PC-3 (cell line): ENCODE measurements at regions not wholly inside any gene's neighbourhood (a gene's known extent, or its start where the extent isn't known, plus 50 kb on each side); places are given as distances from the start of the nearest gene placed in this dataset.

ENCODE experiments used
- ATAC-seq: fragments of 200-7000 bp; cut with Tn5 transposase; 2 replicates; pipeline ENCODE4 v1.9.1; 2020; ENCODE audit warnings: mild to moderate bottlenecking, moderate library complexity
- BruUV-seq: library from RNA; stranded (reverse); fragments of 400-500 nt; replicated peaks from 2 replicates; lab custom pipeline; 2021; lab: Mats Ljungman, UMichigan
- CTCF ChIA-PET: fragments of 300-600 bp; sonication (Branson Sonifier 250); formaldehyde crosslinking; loops from one replicate; lab custom pipeline; 2022; ENCODE audit warnings: antibody characterized with exemption; lab: Charles Lee
- POLR2A ChIA-PET: fragments of 300-600 bp; sonication (Branson Sonifier 250); formaldehyde crosslinking; loops from one replicate; lab custom pipeline; 2022; ENCODE audit warnings: antibody characterized with exemption; ENCODE audit not compliant: unreplicated experiment; lab: Charles Lee
- DNase-seq: peaks from one replicate; pipeline ENCODE4 v3.0.0-alpha.2; 2015
- H2AFZ ChIP-seq: fragments of 300-600 bp; sonication (generic); 2 replicates; pipeline ENCODE4 v1.6.0; 2016; ENCODE audit warnings: antibody characterized with exemption, low read length
- H3F3A ChIP-seq: fragments of 300-600 bp; sonication (generic); one replicate; pipeline ENCODE4 v1.6.0; 2017; ENCODE audit warnings: antibody characterized with exemption, low read length, control low read depth, mild to moderate bottlenecking; ENCODE audit not compliant: unreplicated experiment
- H3K27ac ChIP-seq: fragments of 300-600 bp; sonication (generic); 2 replicates; pipeline ENCODE4 v1.5.1; 2016; ENCODE audit warnings: mild to moderate bottlenecking, low read length
- H3K27me3 ChIP-seq: fragments of 300-600 bp; sonication (generic); 2 replicates; pipeline ENCODE4 v1.6.1; 2016; ENCODE audit warnings: low read length, mixed read lengths
- H3K36me3 ChIP-seq: fragments of 300-600 bp; sonication (generic); 2 replicates; pipeline ENCODE4 v1.6.1; 2016; ENCODE audit warnings: low read depth, mixed run types, low read length, mixed read lengths
- H3K4me1 ChIP-seq: fragments of 300-600 bp; sonication (generic); 2 replicates; pipeline ENCODE4 v1.5.1; 2016; ENCODE audit warnings: low read length; ENCODE audit not compliant: insufficient read depth
- H3K4me2 ChIP-seq: fragments of 300-600 bp; sonication (generic); 2 replicates; pipeline ENCODE4 v1.6.0; 2016; ENCODE audit warnings: low read length
- H3K4me3 ChIP-seq: fragments of 300-600 bp; sonication (generic); 2 replicates; pipeline ENCODE4 v1.5.1; 2016; ENCODE audit warnings: mild to moderate bottlenecking, low read length, mixed read lengths
- H3K79me2 ChIP-seq: fragments of 300-600 bp; sonication (generic); 2 replicates; pipeline ENCODE4 v1.6.1; 2017; ENCODE audit warnings: low read length, mixed read lengths
- H3K9ac ChIP-seq: fragments of 300-600 bp; sonication (generic); 2 replicates; pipeline ENCODE4 v1.6.0; 2016; ENCODE audit warnings: mild to moderate bottlenecking, low read length
- H3K9me2 ChIP-seq: fragments of 300-600 bp; sonication (generic); replicated peaks from 2 replicates; pipeline ENCODE4 v1.6.1; 2016; ENCODE audit warnings: mixed run types, low read length, mixed read lengths
- H3K9me3 ChIP-seq: fragments of 300-600 bp; sonication (generic); 2 replicates; pipeline ENCODE4 v1.6.1; 2016; ENCODE audit warnings: low read length, mixed read lengths
- H4K20me1 ChIP-seq: fragments of 300-600 bp; sonication (generic); 2 replicates; pipeline ENCODE4 v1.6.1; 2016; ENCODE audit warnings: low read length, mixed read lengths
- EZH2 ChIP-seq: fragments of 300-600 bp; sonication (generic); IDR thresholded peaks from one replicate; pipeline ENCODE4 v1.6.1; 2017; ENCODE audit warnings: antibody characterized with exemption, mild to moderate bottlenecking, low read length; ENCODE audit not compliant: unreplicated experiment
- EZH2phosphoT487 ChIP-seq: fragments of 300-600 bp; sonication (generic); IDR thresholded peaks from 2 replicates; pipeline ENCODE4 v1.6.1; 2018; ENCODE audit warnings: mild to moderate bottlenecking, antibody characterized with exemption, low read length, borderline replicate concordance
- intact Hi-C: fragments of 100-400 bp; cut with micrococcal nuclease; formaldehyde crosslinking; loops from 2 replicates; pipeline ENCODE4 v1.9.0; 2023
- TF ChIP-seq, protein P1 (sequence below): fragments of 300-600 bp; sonication (generic); conservative IDR thresholded peaks from 2 replicates; pipeline ENCODE4 v1.5.1; 2017; ENCODE audit warnings: antibody characterized with exemption, low read depth, mild to moderate bottlenecking, low read length

DNA sequence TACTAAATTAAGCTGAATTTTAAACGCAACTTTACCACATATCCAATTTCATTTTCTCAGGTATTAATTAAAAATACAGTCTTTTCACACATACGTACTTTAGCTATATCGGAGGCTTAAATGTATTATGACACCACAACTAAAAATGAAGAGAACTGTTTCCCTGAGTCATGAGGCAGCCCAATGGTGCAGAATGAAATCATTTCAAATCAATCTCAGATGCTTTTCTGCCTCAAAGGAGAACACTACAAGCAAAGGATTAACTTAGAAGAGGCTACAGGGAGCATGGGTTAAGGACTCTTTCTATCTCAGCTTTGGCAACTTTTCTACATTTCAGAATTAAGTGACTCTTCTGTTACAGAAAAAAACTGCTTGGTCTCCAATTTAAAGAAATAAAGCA lies 516.3 kb upstream of the HTR2A start:
- Histone ChIP-seq H3K36me3 (no peaks in the 10 kb centered on the region), H3K4me2 (no peak overlapping the region), H3K4me3 (no peak overlapping the region), H3K9ac (no peak overlapping the region), H3K79me2 (no peaks in the 10 kb centered on the region), H2AFZ (no peak overlapping the region), H3K27ac (no peak overlapping the region), H3K9me3 (no peaks in the 10 kb centered on the region), H3K9me2 (no peaks in the 10 kb centered on the region), H3F3A (no peaks in the 10 kb centered on the region), H4K20me1 (no peaks in the 10 kb centered on the region), H3K4me1 (peaks cover 23% of the 10 kb centered on the region), H3K27me3 (no peaks in the 10 kb centered on the region)
- intact Hi-C loops = no loop called here
- DNase-seq (no peak), ATAC-seq (no peak)
- BruUV-seq = no TSS peak
- POLR2A ChIA-PET = interaction anchor here (0.5 kb wide), 1 partner anchor 8 kb away, joined by 3 read pairs; no protein-coding TSS in a partner anchor
- TF ChIP-seq EZH2phosphoT487 (no peak), EZH2 (no peak)
- TF ChIP-seq, protein P1, sequence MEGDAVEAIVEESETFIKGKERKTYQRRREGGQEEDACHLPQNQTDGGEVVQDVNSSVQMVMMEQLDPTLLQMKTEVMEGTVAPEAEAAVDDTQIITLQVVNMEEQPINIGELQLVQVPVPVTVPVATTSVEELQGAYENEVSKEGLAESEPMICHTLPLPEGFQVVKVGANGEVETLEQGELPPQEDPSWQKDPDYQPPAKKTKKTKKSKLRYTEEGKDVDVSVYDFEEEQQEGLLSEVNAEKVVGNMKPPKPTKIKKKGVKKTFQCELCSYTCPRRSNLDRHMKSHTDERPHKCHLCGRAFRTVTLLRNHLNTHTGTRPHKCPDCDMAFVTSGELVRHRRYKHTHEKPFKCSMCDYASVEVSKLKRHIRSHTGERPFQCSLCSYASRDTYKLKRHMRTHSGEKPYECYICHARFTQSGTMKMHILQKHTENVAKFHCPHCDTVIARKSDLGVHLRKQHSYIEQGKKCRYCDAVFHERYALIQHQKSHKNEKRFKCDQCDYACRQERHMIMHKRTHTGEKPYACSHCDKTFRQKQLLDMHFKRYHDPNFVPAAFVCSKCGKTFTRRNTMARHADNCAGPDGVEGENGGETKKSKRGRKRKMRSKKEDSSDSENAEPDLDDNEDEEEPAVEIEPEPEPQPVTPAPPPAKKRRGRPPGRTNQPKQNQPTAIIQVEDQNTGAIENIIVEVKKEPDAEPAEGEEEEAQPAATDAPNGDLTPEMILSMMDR = no peak
- CTCF ChIA-PET = no interaction called here

DNA sequence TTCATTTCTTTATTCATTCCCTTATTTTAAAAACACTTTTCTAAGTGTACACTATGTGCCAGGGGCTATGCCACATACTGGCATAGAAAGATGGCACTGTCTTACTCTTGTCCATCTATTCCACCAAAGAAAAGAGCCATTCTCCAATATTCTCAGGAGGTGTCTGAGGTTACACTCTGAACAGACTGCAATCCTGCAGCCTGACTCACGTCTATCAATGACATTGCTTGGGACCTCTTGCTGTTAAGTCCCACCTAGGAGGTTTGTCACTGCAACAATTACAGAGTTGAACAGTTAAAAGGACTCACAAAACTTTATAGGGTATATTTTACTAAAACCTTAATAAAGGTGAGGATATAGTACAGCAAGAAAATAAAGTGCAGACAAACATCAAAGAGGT lies 512.9 kb upstream of the HTR2A start:
- H3K36me3 ChIP-seq = no peaks in the 10 kb centered on the region
- no peaks in the 10 kb centered on the region for H3K27me3 ChIP-seq
- no peak overlapping the region for H3K4me3 ChIP-seq
- POLR2A ChIA-PET = no interaction called here
- peak overlapping the region; percentile 88 for H3K27ac ChIP-seq
- H4K20me1 ChIP-seq = no peaks in the 10 kb centered on the region
- no peaks in the 10 kb centered on the region for H3K79me2 ChIP-seq
- DNase-seq (peak; percentile 65), ATAC-seq (peak; percentile 41; the same call in 1 of the 2 replicates)
- H2AFZ ChIP-seq = no peak overlapping the region
- H3K4me1 ChIP-seq = peaks cover 26% of the 10 kb centered on the region
- no peaks in the 10 kb centered on the region for H3K9me2 ChIP-seq
- CTCF ChIA-PET = no interaction called here
- TF ChIP-seq, protein P1 = no peak
- TF ChIP-seq EZH2phosphoT487 = no peak
- TF ChIP-seq EZH2 = no peak
- peak overlapping the region; percentile 18 for H3K4me2 ChIP-seq
- intact Hi-C loops = no loop called here
- H3F3A ChIP-seq = no peaks in the 10 kb centered on the region
- peak overlapping the region; percentile 55 for H3K9ac ChIP-seq
- no peaks in the 10 kb centered on the region for H3K9me3 ChIP-seq
- no TSS peak for BruUV-seq

DNA sequence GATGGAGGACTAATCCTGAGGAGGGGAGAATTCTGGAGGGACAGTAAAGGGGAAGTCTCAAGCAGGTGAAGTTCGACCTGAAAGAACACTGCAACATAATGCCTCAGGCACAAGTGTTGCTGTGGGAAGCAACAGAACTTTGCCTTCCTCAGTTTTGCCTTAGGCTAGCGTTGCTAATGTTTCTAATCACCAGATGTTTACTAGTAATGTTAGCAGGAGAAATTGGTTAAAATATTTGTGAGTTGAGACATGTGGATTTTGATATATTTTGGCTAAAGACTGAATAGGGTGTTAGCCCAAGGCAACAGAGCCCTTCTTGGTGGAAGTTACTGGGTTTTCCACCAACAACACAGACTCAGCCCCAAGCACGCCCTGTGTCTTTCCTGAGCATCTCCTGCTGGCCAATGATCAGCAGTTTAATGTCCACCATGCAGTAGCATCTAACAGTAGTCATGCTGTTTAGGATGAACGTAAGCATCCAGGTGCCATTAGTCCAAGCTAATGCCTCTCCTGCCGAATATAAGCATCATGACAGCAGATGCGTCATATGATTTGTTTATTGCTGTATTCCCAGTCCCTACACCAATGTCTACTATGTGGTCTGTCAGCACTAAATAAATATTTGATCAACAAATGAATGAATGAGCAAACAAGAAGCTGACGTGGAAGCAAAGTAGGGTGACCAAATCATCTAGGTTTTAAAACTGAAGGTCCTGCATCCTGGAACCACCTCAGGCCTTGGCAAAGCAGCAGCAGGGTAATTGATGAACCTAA lies 511.9 kb upstream of the HTR2A start:
- Histone ChIP-seq H3K4me2 (peak overlapping the region; percentile 37; the same call in 1 of the 2 replicates), H3K4me1 (peaks cover 33% of the 10 kb centered on the region), H3K9me3 (no peaks in the 10 kb centered on the region), H3K9me2 (no peaks in the 10 kb centered on the region), H3K4me3 (no peak overlapping the region), H3F3A (no peaks in the 10 kb centered on the region), H3K36me3 (no peaks in the 10 kb centered on the region), H2AFZ (no peak overlapping the region), H3K9ac (peak overlapping the region; percentile 55; the same call in 1 of the 2 replicates), H4K20me1 (no peaks in the 10 kb centered on the region), H3K79me2 (no peaks in the 10 kb centered on the region), H3K27me3 (no peaks in the 10 kb centered on the region), H3K27ac (peak overlapping the region; percentile 88)
- DNase-seq = peak; percentile 80
- TF ChIP-seq EZH2 (no peak), EZH2phosphoT487 (no peak)
- TF ChIP-seq, protein P1 = no peak
- BruUV-seq = no TSS peak
- POLR2A ChIA-PET = interaction anchor here (0.6 kb wide), 1 partner anchor 611 kb away, joined by 7 read pairs; no protein-coding TSS in a partner anchor
- CTCF ChIA-PET = no interaction called here
- intact Hi-C loops = no loop called here
- peak; percentile 88 for ATAC-seq
